SH-SY5Y (cell line): ENCODE measurements at regions not wholly inside any gene's neighbourhood (a gene's known extent, or its start where the extent isn't known, plus 50 kb on each side); places are given as distances from the start of the nearest gene placed in this dataset.

Experiments
- GATA2 ChIP-seq: IDR thresholded peaks from 2 replicates; pipeline ENCODE4 v1.6.1; 2011; ENCODE audit warnings: mild to moderate bottlenecking, low read depth, low read length
- GATA3 ChIP-seq: IDR thresholded peaks from 2 replicates; pipeline ENCODE4 v1.6.1; 2011; ENCODE audit warnings: low read depth, mild to moderate bottlenecking, low read length, moderate library complexity

GRCh38 chr11:81669935-81670543, 1063.6 kb downstream of the FAM181B start:
- no peak for TF ChIP-seq GATA2
- no peak for TF ChIP-seq GATA3
